ENCODE measurements at regions not wholly inside any gene's neighbourhood (a gene's known extent, or its start where the extent isn't known, plus 50 kb on each side); places are given as distances from the start of the nearest gene placed in this dataset.

DNA sequence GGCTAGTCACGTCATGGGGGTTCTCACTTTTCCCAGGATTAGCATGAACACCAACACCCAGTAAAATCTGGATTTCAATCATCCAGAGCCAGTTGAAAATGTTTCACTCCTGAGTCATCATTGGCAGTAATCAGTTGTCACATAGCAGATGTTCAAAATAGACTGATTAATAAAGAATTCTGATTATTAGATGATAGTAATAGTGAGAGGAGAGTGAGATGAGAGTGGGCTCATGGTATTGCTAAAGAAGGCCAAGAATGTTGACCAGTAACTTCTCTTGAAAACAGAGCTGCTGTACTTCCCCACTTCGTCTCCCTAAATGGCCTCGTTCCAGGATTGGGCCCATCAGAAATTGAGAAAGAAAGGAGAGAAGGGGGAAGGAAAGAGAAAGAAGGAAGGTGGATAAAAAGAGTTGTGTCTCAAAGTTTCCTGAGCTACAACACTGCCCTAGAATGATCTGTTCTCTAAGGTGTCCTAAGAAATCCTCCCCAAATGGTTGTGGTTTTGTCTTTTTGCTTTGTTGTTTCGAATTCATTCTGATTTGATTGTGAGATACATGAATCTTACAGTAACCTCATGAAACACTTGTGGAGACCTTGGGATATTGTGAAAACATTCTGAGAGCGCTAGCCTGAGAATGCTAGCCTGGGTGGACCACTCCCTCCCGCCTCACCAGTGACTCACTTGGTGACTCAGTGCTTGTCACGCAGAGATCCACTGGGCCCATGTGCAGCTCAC is 502.2 kb upstream of the JARID2 start:
- TF ChIP-seq, protein P1, sequence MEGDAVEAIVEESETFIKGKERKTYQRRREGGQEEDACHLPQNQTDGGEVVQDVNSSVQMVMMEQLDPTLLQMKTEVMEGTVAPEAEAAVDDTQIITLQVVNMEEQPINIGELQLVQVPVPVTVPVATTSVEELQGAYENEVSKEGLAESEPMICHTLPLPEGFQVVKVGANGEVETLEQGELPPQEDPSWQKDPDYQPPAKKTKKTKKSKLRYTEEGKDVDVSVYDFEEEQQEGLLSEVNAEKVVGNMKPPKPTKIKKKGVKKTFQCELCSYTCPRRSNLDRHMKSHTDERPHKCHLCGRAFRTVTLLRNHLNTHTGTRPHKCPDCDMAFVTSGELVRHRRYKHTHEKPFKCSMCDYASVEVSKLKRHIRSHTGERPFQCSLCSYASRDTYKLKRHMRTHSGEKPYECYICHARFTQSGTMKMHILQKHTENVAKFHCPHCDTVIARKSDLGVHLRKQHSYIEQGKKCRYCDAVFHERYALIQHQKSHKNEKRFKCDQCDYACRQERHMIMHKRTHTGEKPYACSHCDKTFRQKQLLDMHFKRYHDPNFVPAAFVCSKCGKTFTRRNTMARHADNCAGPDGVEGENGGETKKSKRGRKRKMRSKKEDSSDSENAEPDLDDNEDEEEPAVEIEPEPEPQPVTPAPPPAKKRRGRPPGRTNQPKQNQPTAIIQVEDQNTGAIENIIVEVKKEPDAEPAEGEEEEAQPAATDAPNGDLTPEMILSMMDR (IDR thresholded peaks at IDR 0.05): no peak
- no peak for TF ChIP-seq POLR2A (IDR thresholded peaks at IDR 0.05)

Data from body of pancreas (tissue), 4 donors.